ENCODE measurements at regions not wholly inside any gene's neighbourhood (a gene's known extent, or its start where the extent isn't known, plus 50 kb on each side); places are given as distances from the start of the nearest gene placed in this dataset.

GRCh38 chr16:87075319-87075860 lies 241.8 kb downstream of the C16orf95 start:
- Histone ChIP-seq H3K4me2 (ENCODE audit: low read length) (no peak overlapping the region), H3K9ac (ENCODE audit: low read length) (no peak overlapping the region), H3K4me3 (ENCODE audit: insufficient read depth, low read depth, low read length) (no peak overlapping the region), H3K27me3 (ENCODE audit: insufficient read depth, low read length) (no peaks in the 10 kb centered on the region), H2AFZ (ENCODE audit: low read depth, low read length) (peak overlapping the region; percentile 17), H3K27ac (ENCODE audit: low read depth, low read length) (no peak overlapping the region), H4K20me1 (ENCODE audit: insufficient read depth, low read length) (no peaks in the 10 kb centered on the region), H3K79me2 (ENCODE audit: insufficient read depth, low read length) (no peaks in the 10 kb centered on the region), H3K4me1 (ENCODE audit: insufficient read depth, low read length) (no peaks in the 10 kb centered on the region), H3K9me3 (ENCODE audit: insufficient read depth, low read depth, low read length) (no peaks in the 10 kb centered on the region), H3K36me3 (ENCODE audit: insufficient read depth, low read length) (no peaks in the 10 kb centered on the region)
- Mint-ChIP-seq H3K27ac (ENCODE audit: unreplicated experiment) (no peak overlapping the region), H3K36me3 (ENCODE audit: low read depth, unreplicated experiment) (peaks cover 3% of the 10 kb centered on the region), H3K4me3 (ENCODE audit: unreplicated experiment) (no peak overlapping the region), H3K9me3 (ENCODE audit: unreplicated experiment) (peaks cover 8% of the 10 kb centered on the region), H3K4me1 (ENCODE audit: low read depth, unreplicated experiment) (no peaks in the 10 kb centered on the region), H3K27me3 (ENCODE audit: low read depth, unreplicated experiment) (peaks cover 12% of the 10 kb centered on the region)
- TF ChIP-seq EZH2 (IDR thresholded peaks at IDR 0.05; ENCODE audit: insufficient read depth, low read length) (no peak), CTCF (IDR thresholded peaks at IDR 0.05; ENCODE audit: insufficient read depth, low read depth, low read length) (no peak)
- DNase-seq (ENCODE audit: low read depth), result no peak
- FAIRE-seq, result no peak

- FAIRE-seq, result no peak
- Histone ChIP-seq H3K27me3 (ENCODE audit: insufficient read depth, low read length) (no peaks in the 10 kb centered on the region), H3K36me3 (ENCODE audit: insufficient read depth, low read length) (no peaks in the 10 kb centered on the region), H3K4me3 (ENCODE audit: insufficient read depth, low read depth, low read length) (no peak overlapping the region), H3K4me2 (ENCODE audit: low read length) (no peak overlapping the region), H2AFZ (ENCODE audit: low read depth, low read length) (no peak overlapping the region), H3K9me3 (ENCODE audit: insufficient read depth, low read depth, low read length) (peaks cover 1% of the 10 kb centered on the region), H3K27ac (ENCODE audit: low read depth, low read length) (no peak overlapping the region), H3K4me1 (ENCODE audit: insufficient read depth, low read length) (no peaks in the 10 kb centered on the region), H3K79me2 (ENCODE audit: insufficient read depth, low read length) (no peaks in the 10 kb centered on the region), H3K9ac (ENCODE audit: low read length) (no peak overlapping the region), H4K20me1 (ENCODE audit: insufficient read depth, low read length) (no peaks in the 10 kb centered on the region)
- Mint-ChIP-seq H3K4me1 (ENCODE audit: low read depth, unreplicated experiment) (no peaks in the 10 kb centered on the region), H3K4me3 (ENCODE audit: unreplicated experiment) (no peak overlapping the region), H3K27me3 (ENCODE audit: low read depth, unreplicated experiment) (peaks cover 7% of the 10 kb centered on the region), H3K36me3 (ENCODE audit: low read depth, unreplicated experiment) (no peaks in the 10 kb centered on the region), H3K27ac (ENCODE audit: unreplicated experiment) (no peak overlapping the region), H3K9me3 (ENCODE audit: unreplicated experiment) (peaks cover 9% of the 10 kb centered on the region)
- no peak for DNase-seq (ENCODE audit: low read depth)
- no peak for TF ChIP-seq CTCF (IDR thresholded peaks at IDR 0.05; ENCODE audit: insufficient read depth, low read depth, low read length)
- TF ChIP-seq EZH2 (IDR thresholded peaks at IDR 0.05; ENCODE audit: insufficient read depth, low read length), result no peak
These were observed 240.8 kb downstream of the C16orf95 start for GRCh38 chr16:87076331-87076949.

Measured in astrocyte (in vitro differentiated cells and primary cell).